Spleen (tissue), 11 donors: ENCODE measurements at regions not wholly inside any gene's neighbourhood (a gene's known extent, or its start where the extent isn't known, plus 50 kb on each side); places are given as distances from the start of the nearest gene placed in this dataset.

Source experiments
- DNase-seq: peaks from one replicate; pipeline ENCODE4 v3.0.0-alpha.2; 2020
- H3K27ac ChIP-seq, 8 donors: fragments of 200-600 bp; sonication (generic) in 7 of 8; 1 replicate in 4 of 8; 2 replicates in 4 of 8; pipeline versions ENCODE4 v1.5.0 to v1.8.0; 2016 to 2021; ENCODE audit warnings: inconsistent platforms in 4 of 8, mild to moderate bottlenecking in 4 of 8, moderate library complexity in 1 of 8
- H3K27me3 ChIP-seq, 7 donors: fragments of 200-600 bp; sonication (generic) in 6 of 7; replicated peaks in 1 of 7; 1 replicate in 4 of 7; 2 replicates in 3 of 7; pipeline versions ENCODE4 v1.5.0 to v1.8.0; 2016 to 2021; ENCODE audit warnings: inconsistent platforms in 3 of 7, mild to moderate bottlenecking in 1 of 7
- H3K36me3 ChIP-seq, 6 donors: fragments of 200-600 bp; sonication (generic) in 5 of 6; 1 replicate in 4 of 6; 2 replicates in 2 of 6; pipeline versions ENCODE4 v1.5.0 to v1.8.0; 2016 to 2021; ENCODE audit warnings: inconsistent platforms in 2 of 6
- H3K4me1 ChIP-seq, 6 donors: fragments of 200-600 bp; sonication (generic) in 5 of 6; 1 replicate in 3 of 6; 2 replicates in 3 of 6; pipeline versions ENCODE4 v1.5.0 to v1.8.0; 2016 to 2021; ENCODE audit warnings: inconsistent platforms in 3 of 6
- H3K4me3 ChIP-seq, 8 donors: fragments of 200-600 bp; sonication (generic) in 7 of 8; 1 replicate in 4 of 8; 2 replicates in 4 of 8; pipeline versions ENCODE4 v1.5.0 to v1.8.0; 2016 to 2021; ENCODE audit warnings: inconsistent platforms in 4 of 8, mild to moderate bottlenecking in 4 of 8, moderate library complexity in 2 of 8
- H3K9me3 ChIP-seq, 8 donors: fragments of 200-600 bp; sonication (generic) in 7 of 8; 1 replicate in 4 of 8; 2 replicates in 4 of 8; pipeline versions ENCODE4 v1.5.0 to v1.8.0; 2016 to 2021; ENCODE audit warnings: inconsistent platforms in 4 of 8
- POLR2A ChIP-seq, 3 donors: fragments of 450-650 bp; IDR thresholded peaks; one replicate each; pipeline ENCODE4 v1.5.1; 2017; ENCODE audit warnings: antibody characterized with exemption in 3 of 3, mild to moderate bottlenecking in 1 of 3
- POLR2AphosphoS5 ChIP-seq, 3 donors: sonication (generic); formaldehyde crosslinking; IDR thresholded peaks; one replicate each; pipeline ENCODE4 v1.5.1; 2017; ENCODE audit warnings: antibody characterized with exemption in 3 of 3
- WGBS, 5 donors: extraction: QIAGEN DNeasy Blood & Tissue Kit in 3 of 5; methylation state at CpG; one replicate each; pipeline versions ENCODE4 v1.1.5 to v1.1.7; 2013 to 2018; 5-methylcytosine and 5-hydroxymethylcytosine counted together
- intact Hi-C: fragments of 100-400 bp; cut with DNase I; formaldehyde crosslinking; loops from one replicate; pipeline ENCODE4 v1.15.0; 2023; ENCODE audit warnings: low total_unique reads
- TF ChIP-seq, protein P1 (sequence below), 11 experiments: fragments of 200-600 bp in 7 of 11; fragments of 450-650 bp in 4 of 11; sonication (generic) in 4 of 11; IDR thresholded peaks in 8 of 11; conservative IDR thresholded peaks in 3 of 11; 1 replicate in 7 of 11; 2 replicates in 4 of 11; pipeline versions ENCODE4 v1.4.0 to v1.8.0; 2016 to 2021; ENCODE audit warnings: antibody characterized with exemption in 11 of 11, inconsistent platforms in 4 of 11, mild to moderate bottlenecking in 1 of 11
- donor health status: healthy with polysubstance abuse.
- donor health status: DM: no; HTN: no; CAD: no; lungs with moderate emphysema.
- donor health status: DM: no; HTN: no; CAD: no.
- donor health status: Bipolar disorder and iron deficiency.
- donor health status: healthy.
- donor health status: DM: no; HTN: no; CAD: no.
- donor health status: DM: yes; HTN: yes; CAD: no.

DNA sequence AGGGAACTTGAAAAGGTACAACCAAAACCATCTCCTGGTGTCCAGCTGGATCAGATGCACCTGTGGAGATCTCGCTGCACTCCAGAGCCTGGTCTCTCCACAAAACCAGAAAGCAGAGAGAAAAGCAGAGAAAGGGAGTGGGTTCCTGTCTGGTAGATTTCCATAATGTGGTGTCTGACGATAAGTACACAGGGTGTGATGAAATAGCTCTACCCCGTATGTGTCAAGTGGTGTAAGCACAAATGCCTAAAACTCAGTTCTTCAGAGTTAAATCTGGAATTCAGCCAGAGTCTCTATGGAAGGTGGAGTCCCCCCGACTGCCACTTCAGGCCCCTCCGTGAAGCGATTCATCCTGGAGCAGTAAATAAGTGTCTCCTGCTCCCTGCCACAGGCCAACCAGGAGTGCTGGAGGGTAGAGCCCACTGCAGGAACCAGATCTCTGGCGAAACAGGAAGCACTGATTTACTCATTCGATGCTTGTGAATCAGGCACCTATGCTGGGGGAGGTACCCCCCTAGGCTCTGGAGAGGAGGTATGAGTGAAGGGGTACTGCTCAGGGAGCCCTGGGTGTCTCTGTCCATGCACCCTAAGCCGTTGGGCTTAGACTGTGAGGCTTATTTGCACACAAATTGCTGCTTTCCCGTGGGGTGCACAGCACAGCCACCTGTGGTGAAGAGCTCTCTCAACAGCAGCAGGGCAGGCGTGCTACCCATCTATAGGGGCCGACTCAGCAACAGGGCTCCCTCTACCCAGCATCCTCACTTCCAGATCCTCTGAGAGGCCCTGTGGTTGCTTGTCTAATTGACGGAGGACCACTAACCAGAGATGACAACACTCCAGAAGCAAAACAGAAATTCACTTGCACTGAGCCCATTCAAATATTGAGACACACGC, 97.1 kb upstream of the MYOCD start:
- Histone ChIP-seq H3K4me1 (no peaks in the 10 kb centered on the region), H3K36me3 (no peaks in the 10 kb centered on the region), H3K9me3 (no peaks in the 10 kb centered on the region), H3K4me3 (no peak overlapping the region), H3K27ac (no peak overlapping the region), H3K27me3 (no peaks in the 10 kb centered on the region)
- WGBS, 5 donors = 49 to 65% (median 53%) methylated on average over 10 to 14 of the region's 14 CpGs
- DNase-seq = no peak
- intact Hi-C loops = no loop called here
- TF ChIP-seq POLR2AphosphoS5 (IDR thresholded peaks at IDR 0.05) (no peak), POLR2A (IDR thresholded peaks at IDR 0.05) (no peak)
- TF ChIP-seq, protein P1, sequence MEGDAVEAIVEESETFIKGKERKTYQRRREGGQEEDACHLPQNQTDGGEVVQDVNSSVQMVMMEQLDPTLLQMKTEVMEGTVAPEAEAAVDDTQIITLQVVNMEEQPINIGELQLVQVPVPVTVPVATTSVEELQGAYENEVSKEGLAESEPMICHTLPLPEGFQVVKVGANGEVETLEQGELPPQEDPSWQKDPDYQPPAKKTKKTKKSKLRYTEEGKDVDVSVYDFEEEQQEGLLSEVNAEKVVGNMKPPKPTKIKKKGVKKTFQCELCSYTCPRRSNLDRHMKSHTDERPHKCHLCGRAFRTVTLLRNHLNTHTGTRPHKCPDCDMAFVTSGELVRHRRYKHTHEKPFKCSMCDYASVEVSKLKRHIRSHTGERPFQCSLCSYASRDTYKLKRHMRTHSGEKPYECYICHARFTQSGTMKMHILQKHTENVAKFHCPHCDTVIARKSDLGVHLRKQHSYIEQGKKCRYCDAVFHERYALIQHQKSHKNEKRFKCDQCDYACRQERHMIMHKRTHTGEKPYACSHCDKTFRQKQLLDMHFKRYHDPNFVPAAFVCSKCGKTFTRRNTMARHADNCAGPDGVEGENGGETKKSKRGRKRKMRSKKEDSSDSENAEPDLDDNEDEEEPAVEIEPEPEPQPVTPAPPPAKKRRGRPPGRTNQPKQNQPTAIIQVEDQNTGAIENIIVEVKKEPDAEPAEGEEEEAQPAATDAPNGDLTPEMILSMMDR (IDR thresholded peaks at IDR 0.05 in 8 of 11, conservative IDR thresholded peaks at IDR 0.05 in 3 of 11) = no peak

DNA sequence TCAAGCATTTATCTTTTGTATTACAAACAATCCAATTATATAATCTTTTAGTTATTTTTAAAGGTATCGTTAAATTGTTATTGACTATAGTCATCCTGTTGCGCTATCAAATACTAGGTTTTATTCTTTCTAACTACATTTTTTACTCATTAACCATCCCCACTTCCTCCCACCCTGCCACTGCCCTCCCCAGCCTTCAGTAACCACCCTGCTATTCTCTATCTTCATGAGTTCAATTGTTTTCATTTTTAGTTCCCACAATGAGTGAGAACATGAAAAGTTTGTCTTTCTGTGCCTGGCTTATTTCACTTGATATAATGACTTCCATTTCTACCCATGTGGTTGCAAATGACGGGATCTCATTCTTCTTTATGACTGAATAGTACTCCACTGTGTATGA, 94.1 kb upstream of the MYOCD start:
- no peak for TF ChIP-seq POLR2A (IDR thresholded peaks at IDR 0.05)
- TF ChIP-seq, protein P1 (IDR thresholded peaks at IDR 0.05 in 8 of 11, conservative IDR thresholded peaks at IDR 0.05 in 3 of 11) = no peak
- TF ChIP-seq POLR2AphosphoS5 (IDR thresholded peaks at IDR 0.05) = no peak
- Histone ChIP-seq H3K27me3 (no peaks in the 10 kb centered on the region), H3K27ac (no peak overlapping the region), H3K9me3 (no peaks in the 10 kb centered on the region), H3K36me3 (no peaks in the 10 kb centered on the region), H3K4me1 (no peaks in the 10 kb centered on the region), H3K4me3 (no peak overlapping the region)
- intact Hi-C loops = no loop called here
- no peak for DNase-seq
- 85 to 94% (median 89%) methylated on average over 3 of the region's 3 CpGs for WGBS, 5 donors

GRCh38 chr17:12574525-12574924, 91.2 kb upstream of the MYOCD start:
- no peaks in the 10 kb centered on the region for H3K36me3 ChIP-seq
- WGBS, 5 donors = 66 to 90% (median 67%) methylated on average over 2 of the region's 2 CpGs
- no peak overlapping the region for H3K27ac ChIP-seq
- H3K4me3 ChIP-seq = no peak overlapping the region
- no peak for DNase-seq
- H3K27me3 ChIP-seq = no peaks in the 10 kb centered on the region
- TF ChIP-seq POLR2AphosphoS5 (IDR thresholded peaks at IDR 0.05) (no peak), POLR2A (IDR thresholded peaks at IDR 0.05) (no peak)
- TF ChIP-seq, protein P1 (IDR thresholded peaks at IDR 0.05 in 8 of 11, conservative IDR thresholded peaks at IDR 0.05 in 3 of 11) = no peak
- H3K4me1 ChIP-seq = no peaks in the 10 kb centered on the region
- H3K9me3 ChIP-seq = no peaks in the 10 kb centered on the region
- intact Hi-C loops = no loop called here

- TF ChIP-seq, protein P1 (IDR thresholded peaks at IDR 0.05 in 8 of 11, conservative IDR thresholded peaks at IDR 0.05 in 3 of 11) = no peak
- TF ChIP-seq POLR2AphosphoS5 (IDR thresholded peaks at IDR 0.05) (no peak), POLR2A (IDR thresholded peaks at IDR 0.05) (no peak)
- Histone ChIP-seq H3K4me3 (no peak overlapping the region), H3K9me3 (no peaks in the 10 kb centered on the region), H3K27me3 (no peaks in the 10 kb centered on the region), H3K4me1 (no peaks in the 10 kb centered on the region), H3K27ac (no peak overlapping the region), H3K36me3 (no peaks in the 10 kb centered on the region)
- no peak for DNase-seq
- intact Hi-C loops = no loop called here
Measured at GRCh38 chr17:12575641-12576040, 90.0 kb upstream of the MYOCD start.
